ENCODE measurements at regions not wholly inside any gene's neighbourhood (a gene's known extent, or its start where the extent isn't known, plus 50 kb on each side); places are given as distances from the start of the nearest gene placed in this dataset.

DNA sequence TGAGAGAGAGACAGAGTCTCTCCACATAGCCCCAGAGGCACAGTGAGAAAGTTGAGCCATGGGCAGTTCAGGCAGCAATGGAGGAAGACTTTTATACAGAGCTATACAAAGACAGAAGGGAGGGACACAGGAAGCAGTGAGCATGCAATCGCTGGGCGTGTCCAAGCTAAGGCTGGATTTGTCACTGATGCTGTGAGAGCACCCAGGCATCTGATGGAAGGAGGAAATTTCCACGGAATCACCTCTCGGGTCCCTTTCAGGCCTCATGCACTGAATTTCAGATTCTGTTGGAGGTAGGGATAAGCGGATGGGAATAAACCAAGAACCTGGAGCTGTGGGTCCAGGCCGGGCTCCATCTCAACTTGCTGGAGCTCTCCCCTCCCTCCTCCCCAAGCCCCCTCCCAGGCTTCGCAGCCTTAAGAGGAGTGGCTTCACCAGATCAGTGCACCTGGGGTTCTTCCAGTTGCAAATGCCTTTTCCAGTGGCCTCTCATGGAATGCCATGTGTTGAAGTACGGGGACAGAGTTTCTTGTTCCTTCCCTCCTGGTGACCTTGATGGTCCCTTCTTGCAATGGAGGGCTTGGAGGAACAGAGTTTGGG, 114.8 kb upstream of the ALDH1B1 start:
- no peaks in the 10 kb centered on the region for H3K79me2 ChIP-seq (ENCODE audit: low read length)
- DNase-seq: peak; percentile 9
- H3F3A ChIP-seq (ENCODE audit: low read length, unreplicated experiment): no peaks in the 10 kb centered on the region
- no peak for ATAC-seq
- no peak overlapping the region for H3K27ac ChIP-seq (ENCODE audit: low read length)
- TF ChIP-seq EZH2 (IDR thresholded peaks at IDR 0.05; ENCODE audit: low read length, unreplicated experiment) (no peak), EZH2phosphoT487 (IDR thresholded peaks at IDR 0.05; ENCODE audit: borderline replicate concordance, low read length) (no peak)
- TF ChIP-seq, protein P1, sequence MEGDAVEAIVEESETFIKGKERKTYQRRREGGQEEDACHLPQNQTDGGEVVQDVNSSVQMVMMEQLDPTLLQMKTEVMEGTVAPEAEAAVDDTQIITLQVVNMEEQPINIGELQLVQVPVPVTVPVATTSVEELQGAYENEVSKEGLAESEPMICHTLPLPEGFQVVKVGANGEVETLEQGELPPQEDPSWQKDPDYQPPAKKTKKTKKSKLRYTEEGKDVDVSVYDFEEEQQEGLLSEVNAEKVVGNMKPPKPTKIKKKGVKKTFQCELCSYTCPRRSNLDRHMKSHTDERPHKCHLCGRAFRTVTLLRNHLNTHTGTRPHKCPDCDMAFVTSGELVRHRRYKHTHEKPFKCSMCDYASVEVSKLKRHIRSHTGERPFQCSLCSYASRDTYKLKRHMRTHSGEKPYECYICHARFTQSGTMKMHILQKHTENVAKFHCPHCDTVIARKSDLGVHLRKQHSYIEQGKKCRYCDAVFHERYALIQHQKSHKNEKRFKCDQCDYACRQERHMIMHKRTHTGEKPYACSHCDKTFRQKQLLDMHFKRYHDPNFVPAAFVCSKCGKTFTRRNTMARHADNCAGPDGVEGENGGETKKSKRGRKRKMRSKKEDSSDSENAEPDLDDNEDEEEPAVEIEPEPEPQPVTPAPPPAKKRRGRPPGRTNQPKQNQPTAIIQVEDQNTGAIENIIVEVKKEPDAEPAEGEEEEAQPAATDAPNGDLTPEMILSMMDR (conservative IDR thresholded peaks at IDR 0.05; ENCODE audit: low read depth, low read length): no peak
- H3K4me3 ChIP-seq (ENCODE audit: low read length): no peak overlapping the region
- no peaks in the 10 kb centered on the region for H3K9me3 ChIP-seq (ENCODE audit: low read length)
- no peak overlapping the region for H3K9ac ChIP-seq (ENCODE audit: low read length)
- no TSS peak for BruUV-seq (replicated peaks)
- no peaks in the 10 kb centered on the region for H3K4me1 ChIP-seq (ENCODE audit: insufficient read depth, low read length)
- H3K36me3 ChIP-seq (ENCODE audit: low read depth, low read length): no peaks in the 10 kb centered on the region
- no peak overlapping the region for H2AFZ ChIP-seq (ENCODE audit: low read length)
- intact Hi-C loops (cut with micrococcal nuclease): no loop called here
- H3K4me2 ChIP-seq (ENCODE audit: low read length): no peak overlapping the region
- ChIA-PET POLR2A (ENCODE audit: unreplicated experiment) (no interaction called here), CTCF (no interaction called here)
- H3K27me3 ChIP-seq (ENCODE audit: low read length): no peaks in the 10 kb centered on the region
- H4K20me1 ChIP-seq (ENCODE audit: low read length): no peaks in the 10 kb centered on the region
- H3K9me2 ChIP-seq (replicated peaks; ENCODE audit: low read length): no peaks in the 10 kb centered on the region

DNA sequence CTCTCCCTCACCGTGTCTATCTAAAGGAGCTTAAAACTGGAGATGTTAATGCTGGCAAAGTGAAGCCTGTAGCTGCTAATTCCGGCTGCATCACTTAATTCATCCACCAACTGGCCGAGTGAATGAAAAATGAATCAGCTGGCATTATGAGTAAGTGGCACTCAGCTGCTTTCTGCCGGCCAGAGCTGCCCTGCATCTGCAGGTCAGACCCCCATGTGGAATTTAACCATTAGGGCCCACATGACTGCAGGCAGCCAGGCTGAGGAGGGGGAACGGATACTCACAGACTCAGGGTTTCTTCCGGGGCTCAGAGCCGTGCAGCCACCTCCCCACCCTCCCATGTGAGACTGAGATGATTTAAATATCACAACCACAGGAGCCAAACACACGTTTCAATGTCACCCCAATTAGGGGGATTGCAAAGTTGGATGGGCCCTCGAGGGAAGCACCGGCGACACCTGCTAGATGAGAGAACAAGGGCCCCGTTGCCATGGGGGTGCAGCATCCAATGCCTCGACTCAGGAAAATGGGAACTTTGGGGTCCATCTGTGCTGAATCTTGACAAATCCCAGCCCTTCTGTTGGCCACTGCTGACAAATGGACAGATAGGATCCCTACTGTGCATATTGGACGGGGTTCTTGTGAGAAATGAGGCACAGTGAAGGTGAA, 115.6 kb upstream of the ALDH1B1 start:
- no peaks in the 10 kb centered on the region for H4K20me1 ChIP-seq (ENCODE audit: low read length)
- CTCF ChIA-PET: no interaction called here
- no peaks in the 10 kb centered on the region for H3K9me2 ChIP-seq (replicated peaks; ENCODE audit: low read length)
- intact Hi-C loops (cut with micrococcal nuclease): no loop called here
- H3K36me3 ChIP-seq (ENCODE audit: low read depth, low read length): no peaks in the 10 kb centered on the region
- no TSS peak for BruUV-seq (replicated peaks)
- H3K4me2 ChIP-seq (ENCODE audit: low read length): no peak overlapping the region
- H3K9ac ChIP-seq (ENCODE audit: low read length): no peak overlapping the region
- ATAC-seq: no peak
- DNase-seq: no peak
- no peaks in the 10 kb centered on the region for H3K79me2 ChIP-seq (ENCODE audit: low read length)
- H3K9me3 ChIP-seq (ENCODE audit: low read length): no peaks in the 10 kb centered on the region
- no peak overlapping the region for H3K4me3 ChIP-seq (ENCODE audit: low read length)
- H3K4me1 ChIP-seq (ENCODE audit: insufficient read depth, low read length): no peaks in the 10 kb centered on the region
- no peak overlapping the region for H3K27ac ChIP-seq (ENCODE audit: low read length)
- H3K27me3 ChIP-seq (ENCODE audit: low read length): no peaks in the 10 kb centered on the region
- no peak overlapping the region for H2AFZ ChIP-seq (ENCODE audit: low read length)
- H3F3A ChIP-seq (ENCODE audit: low read length, unreplicated experiment): no peaks in the 10 kb centered on the region
- TF ChIP-seq, protein P1 (conservative IDR thresholded peaks at IDR 0.05; ENCODE audit: low read depth, low read length): no peak
- TF ChIP-seq EZH2phosphoT487 (IDR thresholded peaks at IDR 0.05; ENCODE audit: borderline replicate concordance, low read length): no peak
- TF ChIP-seq EZH2 (IDR thresholded peaks at IDR 0.05; ENCODE audit: low read length, unreplicated experiment): no peak
- POLR2A ChIA-PET (ENCODE audit: unreplicated experiment): no interaction called here

DNA sequence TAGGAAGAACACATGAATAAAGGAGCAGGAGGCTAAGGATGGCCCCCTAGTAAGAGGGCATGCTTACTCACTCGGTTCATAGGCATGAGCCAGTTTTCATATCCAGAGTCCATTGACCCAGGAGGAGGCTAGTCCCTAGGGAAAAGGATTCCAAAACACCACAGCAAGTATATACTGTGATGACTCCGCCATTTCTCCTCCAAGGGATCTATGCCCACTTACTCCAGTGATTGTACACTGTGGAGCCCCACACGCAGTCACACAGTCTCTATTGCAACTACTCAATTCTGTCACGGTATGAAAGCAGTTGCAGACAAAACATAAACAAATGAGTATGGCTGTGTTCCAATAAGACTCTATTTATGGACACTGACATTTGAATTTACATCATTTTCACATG, 117.7 kb upstream of the ALDH1B1 start:
- no peaks in the 10 kb centered on the region for H3K79me2 ChIP-seq (ENCODE audit: low read length)
- H3F3A ChIP-seq (ENCODE audit: low read length, unreplicated experiment): no peaks in the 10 kb centered on the region
- BruUV-seq (replicated peaks): no TSS peak
- TF ChIP-seq, protein P1 (conservative IDR thresholded peaks at IDR 0.05; ENCODE audit: low read depth, low read length): no peak
- TF ChIP-seq EZH2 (IDR thresholded peaks at IDR 0.05; ENCODE audit: low read length, unreplicated experiment) (no peak), EZH2phosphoT487 (IDR thresholded peaks at IDR 0.05; ENCODE audit: borderline replicate concordance, low read length) (no peak)
- ATAC-seq: no peak
- no peak overlapping the region for H3K9ac ChIP-seq (ENCODE audit: low read length)
- ChIA-PET CTCF (no interaction called here), POLR2A (ENCODE audit: unreplicated experiment) (no interaction called here)
- no peaks in the 10 kb centered on the region for H3K36me3 ChIP-seq (ENCODE audit: low read depth, low read length)
- no peak overlapping the region for H3K27ac ChIP-seq (ENCODE audit: low read length)
- no peaks in the 10 kb centered on the region for H3K9me3 ChIP-seq (ENCODE audit: low read length)
- intact Hi-C loops (cut with micrococcal nuclease): no loop called here
- no peak overlapping the region for H2AFZ ChIP-seq (ENCODE audit: low read length)
- no peak overlapping the region for H3K4me2 ChIP-seq (ENCODE audit: low read length)
- no peak overlapping the region for H3K4me3 ChIP-seq (ENCODE audit: low read length)
- H3K4me1 ChIP-seq (ENCODE audit: insufficient read depth, low read length): no peaks in the 10 kb centered on the region
- H4K20me1 ChIP-seq (ENCODE audit: low read length): no peaks in the 10 kb centered on the region
- H3K9me2 ChIP-seq (replicated peaks; ENCODE audit: low read length): no peaks in the 10 kb centered on the region
- no peak for DNase-seq
- no peaks in the 10 kb centered on the region for H3K27me3 ChIP-seq (ENCODE audit: low read length)

All from PC-3 (cell line).